IPS-NIHi7 (cell line): ENCODE measurements at regions not wholly inside any gene's neighbourhood (a gene's known extent, or its start where the extent isn't known, plus 50 kb on each side); places are given as distances from the start of the nearest gene placed in this dataset.
A peak's percentile ranks its signal among the peaks of the same experiment; 100 is the strongest.

Experiments used
- DNase-seq: peaks from one replicate; pipeline ENCODE4 v3.0.0; 2012; ENCODE audit warnings: mixed read lengths; ENCODE audit errors: extremely low spot score

GRCh38 chr18:34639687-34640086 lies 70.4 kb upstream of the DTNA start:
- DNase-seq, result no peak

- no peak for DNase-seq
These were observed 69.8 kb upstream of the DTNA start for GRCh38 chr18:34640276-34640675.

- DNase-seq, result no peak
These were observed 66.1 kb upstream of the DTNA start for GRCh38 chr18:34643989-34644388.

DNA sequence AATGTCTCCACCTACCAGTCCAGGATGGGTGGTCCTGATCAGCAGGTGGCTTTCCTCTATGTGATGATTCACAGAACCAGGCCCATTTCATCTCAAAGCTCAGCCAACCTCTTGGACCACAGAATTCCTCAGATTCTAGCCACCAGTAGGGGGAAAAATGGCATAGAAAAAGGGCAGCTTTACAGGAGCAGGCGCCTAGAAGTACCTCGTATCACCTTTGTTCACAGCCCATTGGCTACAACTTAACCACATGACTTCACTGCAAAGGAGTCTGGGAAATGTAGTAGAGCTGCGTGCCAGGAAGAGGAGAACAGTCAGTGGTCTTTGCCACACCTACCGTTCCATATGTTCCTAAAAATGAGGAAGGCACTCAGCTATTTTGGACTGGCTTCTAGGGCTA lies 62.8 kb upstream of the DTNA start:
- DNase-seq, result peak; percentile 62

DNA sequence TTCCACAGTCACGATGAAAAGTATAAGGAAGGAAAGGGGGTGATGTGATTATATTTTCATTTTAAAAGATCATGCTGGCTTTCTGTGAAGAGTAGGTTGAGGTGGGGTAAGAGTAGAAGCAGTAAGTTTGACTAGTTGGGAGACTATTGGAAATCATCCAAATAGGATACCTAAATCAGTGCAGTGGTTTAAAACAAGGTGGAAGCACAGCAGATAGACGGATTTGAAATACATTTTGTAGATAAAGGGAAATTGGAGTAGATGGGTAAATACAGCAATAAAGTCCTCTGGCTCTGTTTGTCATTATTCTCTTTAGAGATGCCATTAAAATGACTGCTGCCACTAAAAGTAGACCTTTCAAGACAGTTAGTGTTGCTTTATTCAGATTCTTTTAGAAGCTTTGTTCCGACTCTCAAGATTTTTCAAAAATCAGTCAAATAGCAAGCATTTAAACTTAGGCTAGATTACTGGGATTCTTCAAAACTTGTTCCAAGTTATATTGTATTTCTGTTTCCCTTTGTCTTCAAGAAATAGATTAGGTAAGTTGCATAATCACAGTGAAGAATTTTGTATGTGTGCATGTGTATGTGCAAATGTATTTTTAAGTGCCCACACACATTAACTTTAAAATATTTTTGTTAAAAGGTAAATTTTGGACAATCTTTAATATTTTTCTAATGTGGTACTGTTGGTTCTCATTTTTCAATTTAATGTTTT lies 61.7 kb upstream of the DTNA start:
- DNase-seq, result no peak

DNA sequence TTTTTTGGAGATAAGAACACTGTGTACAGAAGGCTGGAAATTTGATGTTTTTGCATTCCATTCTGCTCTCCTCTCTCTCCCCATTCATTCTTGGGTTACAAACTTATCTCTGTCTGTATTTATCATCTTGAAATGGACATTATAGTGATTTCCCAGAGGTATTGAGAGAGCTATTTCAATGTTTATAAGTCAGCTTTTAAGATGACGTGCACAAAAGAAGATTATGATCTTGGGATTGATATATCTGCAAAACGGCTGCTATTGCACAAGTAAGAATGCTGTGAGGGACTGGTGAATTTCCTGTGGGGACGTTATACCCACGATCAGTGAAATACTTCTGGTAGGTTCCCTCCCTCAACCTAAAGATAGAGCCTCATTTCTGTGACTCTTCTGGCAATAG lies 61.0 kb upstream of the DTNA start:
- DNase-seq, result no peak

DNA sequence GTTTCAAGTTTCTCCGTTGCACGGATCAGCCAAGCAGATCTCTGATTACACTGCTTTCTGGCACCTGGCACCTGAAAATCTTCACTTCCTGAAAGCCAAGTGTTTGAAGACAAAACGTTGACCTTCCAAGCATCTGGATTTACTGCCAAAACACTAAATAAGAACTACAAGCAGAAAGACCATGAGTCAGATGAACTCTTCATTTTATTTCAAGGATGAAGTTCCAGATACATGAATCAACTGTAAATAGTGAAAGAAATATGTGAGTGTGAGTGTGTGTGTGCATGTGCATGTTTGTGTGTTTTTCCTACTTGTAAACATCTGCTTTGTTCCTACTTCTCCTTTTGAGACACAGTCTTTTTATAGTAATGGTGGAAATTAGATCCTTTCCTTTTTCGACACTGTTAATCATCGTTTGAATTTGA lies 60.0 kb upstream of the DTNA start:
- no peak for DNase-seq

- no peak for DNase-seq
These were observed 58.3 kb upstream of the DTNA start for GRCh38 chr18:34651586-34652369.

DNA sequence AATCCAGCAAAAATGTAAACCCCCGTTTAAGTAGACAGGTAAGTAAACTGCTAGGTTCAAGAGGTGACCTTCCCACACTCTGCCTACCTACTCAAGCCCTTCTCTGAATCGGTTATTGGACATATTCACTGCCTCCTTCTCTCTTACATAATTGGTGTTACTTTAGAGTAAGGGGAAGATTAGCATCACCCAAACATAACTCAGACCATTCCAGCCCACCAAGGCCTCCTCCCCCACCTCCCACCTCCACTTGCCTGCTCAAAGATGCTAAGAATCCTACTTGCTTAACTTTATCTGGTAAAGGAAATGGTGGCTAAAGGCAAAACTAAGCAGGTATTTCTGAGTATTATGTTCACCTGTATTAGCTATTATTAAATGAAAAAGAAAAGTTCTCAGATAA lies 55.0 kb upstream of the DTNA start:
- no peak for DNase-seq

GRCh38 chr18:34657860-34658500 lies 52.1 kb upstream of the DTNA start:
- no peak for DNase-seq

DNA sequence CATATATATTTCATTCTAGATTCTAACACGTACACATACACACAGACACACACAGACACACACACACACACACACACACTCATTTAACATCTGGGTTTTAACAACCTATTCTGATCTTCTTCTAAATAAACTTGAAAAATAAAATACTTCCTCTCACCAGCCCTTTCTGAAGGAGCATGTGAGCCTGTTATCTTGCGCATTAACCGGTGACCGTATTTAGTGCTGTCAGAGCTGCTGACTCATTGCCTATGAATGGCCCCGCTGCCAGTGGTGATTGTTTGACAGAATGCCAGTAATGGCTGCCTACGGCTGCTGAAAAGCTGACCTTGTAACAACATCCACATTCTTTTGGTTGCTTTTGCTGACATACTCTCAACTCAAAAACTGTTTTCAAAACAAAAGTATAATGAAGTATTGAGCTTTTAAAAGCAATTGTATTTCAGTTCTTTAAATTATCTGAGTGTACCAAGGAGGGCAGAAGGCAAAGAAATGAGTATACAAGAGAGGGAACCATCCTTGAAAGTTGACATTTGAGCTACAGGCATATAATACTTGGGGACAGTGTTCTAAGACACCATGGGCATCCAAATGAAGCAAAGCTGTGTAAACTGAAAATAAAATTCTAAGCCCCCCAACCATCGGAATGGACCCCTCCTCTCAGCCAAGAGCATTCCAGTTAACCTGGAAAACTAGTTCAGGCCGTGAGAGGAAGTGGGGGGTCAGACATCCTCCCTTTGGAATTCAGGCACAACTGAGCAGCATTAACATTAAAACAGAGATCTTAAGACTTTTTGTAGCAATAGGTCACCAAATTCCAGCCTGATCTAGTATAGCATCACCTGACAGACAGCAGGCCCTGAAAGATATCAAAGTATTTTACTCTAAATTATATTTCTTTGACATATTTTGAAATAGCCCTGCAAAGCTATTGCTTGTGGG lies 50.2 kb upstream of the DTNA start:
- DNase-seq, result peak; percentile 74
